A549 (cell line): ENCODE measurements at regions not wholly inside any gene's neighbourhood (a gene's known extent, or its start where the extent isn't known, plus 50 kb on each side); places are given as distances from the start of the nearest gene placed in this dataset.
A peak's percentile ranks its signal among the peaks of the same experiment; 100 is the strongest.

Experiments used
- ATAC-seq, 2 experiments: fragments of 200-7000 bp in 1 of 2; fragments of >200 bp in 1 of 2; cut with Nextera tagmentation in 1 of 2; cut with Tn5 transposase in 1 of 2; 3 replicates each; pipeline versions ENCODE4 v1.8.0 to v1.9.1; 2018 to 2020; ENCODE audit warnings: mild to moderate bottlenecking in 1 of 2, moderate library complexity in 1 of 2
- CTCF ChIA-PET: fragments of 300-600 bp; sonication (Branson Sonifier 250); formaldehyde crosslinking; extraction: SDS; loops from one replicate; lab custom pipeline; 2021; ENCODE audit warnings: antibody characterized with exemption, inconsistent platforms; lab: Yijun Ruan, JAX
- POLR2A ChIA-PET: fragments of 350-600 bp; formaldehyde crosslinking; extraction: SDS; loops from one replicate; lab custom pipeline; 2021; ENCODE audit warnings: antibody characterized with exemption, inconsistent platforms; lab: Yijun Ruan, JAX
- DNase-seq, 2 experiments: peaks; one replicate each; pipeline versions ENCODE4 v3.0.0 to v3.0.0-alpha.2; 2011 to 2016; ENCODE audit warnings: low read depth in 1 of 2, low spot score in 1 of 2
- FAIRE-seq: peaks from 2 replicates; lab custom pipeline; 2011; peaks lifted over from hg19 to GRCh38; lab: Jason Lieb, UNC
- H3K27ac ChIP-seq, 2 experiments: fragments of >200 bp; sonication (Bioruptor Twin); formaldehyde crosslinking; 3 replicates each; pipeline ENCODE4 v1.5.1; 2016 to 2017
- H3K4me1 ChIP-seq: fragments of >200 bp; sonication (Bioruptor Twin); formaldehyde crosslinking; 3 replicates; pipeline ENCODE4 v1.6.1; 2016
- H3K4me2 ChIP-seq: fragments of >200 bp; sonication (Bioruptor Twin); formaldehyde crosslinking; 3 replicates; pipeline ENCODE4 v1.6.1; 2016
- H3K4me3 ChIP-seq: fragments of >200 bp; sonication (Bioruptor Twin); formaldehyde crosslinking; 3 replicates; pipeline ENCODE4 v1.5.1; 2016
- H3K9me3 ChIP-seq: fragments of >200 bp; sonication (Bioruptor Twin); formaldehyde crosslinking; 3 replicates; pipeline ENCODE4 v1.6.1; 2016
- BCL3 ChIP-seq: fragments of >200 bp; sonication (Bioruptor Twin); formaldehyde crosslinking; IDR thresholded peaks from 3 replicates; pipeline ENCODE4 v1.6.1; 2016
- CHD2 ChIP-seq: fragments of 150-350 bp; IDR thresholded peaks from 2 replicates; pipeline ENCODE4 v1.6.1; 2014; ENCODE audit warnings: low read length; ENCODE audit not compliant: partially characterized antibody
- ELK1 ChIP-seq: fragments of 150-350 bp; IDR thresholded peaks from 2 replicates; pipeline ENCODE4 v1.6.1; 2014; ENCODE audit warnings: low read depth, mild to moderate bottlenecking, low read length
- EP300 ChIP-seq, 2 experiments: fragments of >200 bp; sonication (Bioruptor Twin); formaldehyde crosslinking; IDR thresholded peaks; 2 replicates in 1 of 2; 3 replicates in 1 of 2; pipeline ENCODE4 v1.6.1; 2016 to 2017
- GATA3 ChIP-seq: IDR thresholded peaks from 2 replicates; pipeline ENCODE4 v1.6.1; 2012; ENCODE audit warnings: borderline replicate concordance
- HDAC2 ChIP-seq: fragments of 200-600 bp; sonication (generic); IDR thresholded peaks from 2 replicates; pipeline ENCODE4 v1.6.1; 2016
- HES2 ChIP-seq: fragments of >200 bp; sonication (Bioruptor Twin); formaldehyde crosslinking; IDR thresholded peaks from 2 replicates; pipeline ENCODE4 v1.6.1; 2016
- JUNB ChIP-seq: fragments of >200 bp; sonication (Bioruptor Twin); formaldehyde crosslinking; IDR thresholded peaks from 2 replicates; pipeline ENCODE4 v1.6.1; 2016
- MAX ChIP-seq: IDR thresholded peaks from 2 replicates; pipeline ENCODE4 v1.6.1; 2012
- NPAS2 ChIP-seq: fragments of 250-450 bp; sonication (Bioruptor Pico); IDR thresholded peaks from 2 replicates; pipeline ENCODE4 v1.8.0; 2022; ENCODE audit warnings: mild to moderate bottlenecking, moderate library complexity, borderline replicate concordance
- RAD21 ChIP-seq, 2 experiments: fragments of >200 bp in 1 of 2; sonication (Bioruptor Twin) in 1 of 2; formaldehyde crosslinking in 1 of 2; IDR thresholded peaks in 1 of 2; conservative IDR thresholded peaks in 1 of 2; 2 replicates in 1 of 2; 3 replicates in 1 of 2; pipeline ENCODE4 v1.6.1; 2012 to 2018; ENCODE audit warnings: inconsistent platforms in 1 of 2
- RNF2 ChIP-seq: fragments of 200-600 bp; sonication (generic); IDR thresholded peaks from 2 replicates; pipeline ENCODE4 v1.6.1; 2016; ENCODE audit warnings: low read depth, mild to moderate bottlenecking, antibody characterized with exemption, moderate library complexity, borderline replicate concordance
- SMC3 ChIP-seq: fragments of >200 bp; sonication (Bioruptor Twin); formaldehyde crosslinking; IDR thresholded peaks from 3 replicates; pipeline ENCODE4 v1.6.1; 2018; ENCODE audit warnings: inconsistent platforms
- TP53 ChIP-seq: fragments of 250-450 bp; sonication (Bioruptor Pico); IDR thresholded peaks from 2 replicates; pipeline ENCODE4 v1.5.0; 2021; ENCODE audit warnings: mild to moderate bottlenecking, moderate library complexity
- WGBS: methylation state at CpG from one replicate; pipeline ENCODE4 v1.1.6; 2017; ENCODE audit errors: missing lambda C conversion rate; 5-methylcytosine and 5-hydroxymethylcytosine counted together
- TF ChIP-seq, protein P1 (sequence below): fragments of >200 bp; sonication (Bioruptor Twin); formaldehyde crosslinking; IDR thresholded peaks from 3 replicates; pipeline ENCODE4 v1.5.1; 2016
- TF ChIP-seq, protein P2 (sequence below): fragments of 250-450 bp; sonication (Bioruptor Pico); IDR thresholded peaks from 2 replicates; pipeline ENCODE4 v1.5.0; 2021; ENCODE audit warnings: mild to moderate bottlenecking, moderate library complexity, borderline replicate concordance
- TF ChIP-seq, protein P3 (sequence below): fragments of 450-650 bp; IDR thresholded peaks from 2 replicates; pipeline ENCODE4 v1.6.1; 2014; ENCODE audit warnings: antibody characterized with exemption
- TF ChIP-seq, protein P4 (sequence below): IDR thresholded peaks from 2 replicates; pipeline ENCODE4 v1.6.1; 2012; ENCODE audit warnings: low read depth, borderline replicate concordance

- ATAC-seq: no peak
These were observed 53.8 kb upstream of the TPM1 start for GRCh38 chr15:62988701-62989100.

GRCh38 chr15:62989366-62990055, 53.0 kb upstream of the TPM1 start:
- H3K4me3 ChIP-seq: no peak overlapping the region
- WGBS: 61% methylated on average over 10 of the region's 10 CpGs
- peak overlapping the region; percentile 17; the same call in 1 of the 3 replicates for H3K4me2 ChIP-seq
- H3K4me1 ChIP-seq: peaks cover 12% of the 10 kb centered on the region
- TF ChIP-seq EP300 (IDR thresholded peaks at IDR 0.05) (0 out of 5 replicates have a peak, but pooled peaks of 1 of the 2 experiments have one; percentile 17), RAD21 (conservative IDR thresholded peaks at IDR 0.05 in 1 of 2, IDR thresholded peaks at IDR 0.05 in 1 of 2) (no peak)
- ChIA-PET POLR2A (no interaction called here), CTCF (interaction anchor here (0.7 to 1.6 kb wide), 2 partner anchors 10 to 207 kb away, joined by 3 to 6 read pairs; no protein-coding TSS in a partner anchor)
- no peak for DNase-seq
- FAIRE-seq: no peak
- ATAC-seq: peak; percentile 36 to 49; a peak in 4 of 6 replicates
- peak overlapping the region in 1 of 2 experiments; percentile 71; a peak in 3 of 6 replicates for H3K27ac ChIP-seq
- H3K9me3 ChIP-seq: no peaks in the 10 kb centered on the region

More at GRCh38 chr15:62988701-62989100, 53.8 kb upstream of the TPM1 start:
- ChIA-PET POLR2A (no interaction called here), CTCF (no interaction called here)
- DNase-seq (no peak), FAIRE-seq (no peak)
- Histone ChIP-seq H3K27ac (peak overlapping the region in 1 of 2 experiments; percentile 71; a peak in 1 of 6 replicates), H3K4me1 (peaks cover 9% of the 10 kb centered on the region), H3K9me3 (no peaks in the 10 kb centered on the region), H3K4me2 (no peak overlapping the region), H3K4me3 (no peak overlapping the region)
- WGBS: 90% methylated on average over 7 of the region's 7 CpGs
- TF ChIP-seq, protein P1, sequence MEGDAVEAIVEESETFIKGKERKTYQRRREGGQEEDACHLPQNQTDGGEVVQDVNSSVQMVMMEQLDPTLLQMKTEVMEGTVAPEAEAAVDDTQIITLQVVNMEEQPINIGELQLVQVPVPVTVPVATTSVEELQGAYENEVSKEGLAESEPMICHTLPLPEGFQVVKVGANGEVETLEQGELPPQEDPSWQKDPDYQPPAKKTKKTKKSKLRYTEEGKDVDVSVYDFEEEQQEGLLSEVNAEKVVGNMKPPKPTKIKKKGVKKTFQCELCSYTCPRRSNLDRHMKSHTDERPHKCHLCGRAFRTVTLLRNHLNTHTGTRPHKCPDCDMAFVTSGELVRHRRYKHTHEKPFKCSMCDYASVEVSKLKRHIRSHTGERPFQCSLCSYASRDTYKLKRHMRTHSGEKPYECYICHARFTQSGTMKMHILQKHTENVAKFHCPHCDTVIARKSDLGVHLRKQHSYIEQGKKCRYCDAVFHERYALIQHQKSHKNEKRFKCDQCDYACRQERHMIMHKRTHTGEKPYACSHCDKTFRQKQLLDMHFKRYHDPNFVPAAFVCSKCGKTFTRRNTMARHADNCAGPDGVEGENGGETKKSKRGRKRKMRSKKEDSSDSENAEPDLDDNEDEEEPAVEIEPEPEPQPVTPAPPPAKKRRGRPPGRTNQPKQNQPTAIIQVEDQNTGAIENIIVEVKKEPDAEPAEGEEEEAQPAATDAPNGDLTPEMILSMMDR: no peak
- TF ChIP-seq TP53 (CRISPR knock-in tag) (no peak), MAX (no peak), NPAS2 (no peak), ELK1 (no peak), BCL3 (no peak)
- TF ChIP-seq, protein P2, sequence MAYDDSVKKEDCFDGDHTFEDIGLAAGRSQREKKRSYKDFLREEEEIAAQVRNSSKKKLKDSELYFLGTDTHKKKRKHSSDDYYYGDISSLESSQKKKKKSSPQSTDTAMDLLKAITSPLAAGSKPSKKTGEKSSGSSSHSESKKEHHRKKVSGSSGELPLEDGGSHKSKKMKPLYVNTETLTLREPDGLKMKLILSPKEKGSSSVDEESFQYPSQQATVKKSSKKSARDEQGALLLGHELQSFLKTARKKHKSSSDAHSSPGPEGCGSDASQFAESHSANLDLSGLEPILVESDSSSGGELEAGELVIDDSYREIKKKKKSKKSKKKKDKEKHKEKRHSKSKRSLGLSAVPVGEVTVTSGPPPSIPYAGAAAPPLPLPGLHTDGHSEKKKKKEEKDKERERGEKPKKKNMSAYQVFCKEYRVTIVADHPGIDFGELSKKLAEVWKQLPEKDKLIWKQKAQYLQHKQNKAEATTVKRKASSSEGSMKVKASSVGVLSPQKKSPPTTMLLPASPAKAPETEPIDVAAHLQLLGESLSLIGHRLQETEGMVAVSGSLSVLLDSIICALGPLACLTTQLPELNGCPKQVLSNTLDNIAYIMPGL (CRISPR knock-in tag): no peak
- TF ChIP-seq, all 56 proteins: peak for 0

GRCh38 chr15:62991698-62992097, 50.8 kb upstream of the TPM1 start:
- CTCF ChIA-PET: interaction anchor here (1.0 kb wide), 1 partner anchor 9 kb away, joined by 4 read pairs; no protein-coding TSS in a partner anchor
- TF ChIP-seq TP53 (CRISPR knock-in tag): no peak
- TF ChIP-seq GATA3: no peak
- TF ChIP-seq SMC3: no peak
- TF ChIP-seq HDAC2: no peak
- no peak for TF ChIP-seq CHD2
- TF ChIP-seq ELK1: no peak
- TF ChIP-seq RNF2: no peak
- no peak for TF ChIP-seq HES2
- no peak for TF ChIP-seq MAX
- TF ChIP-seq, protein P3, sequence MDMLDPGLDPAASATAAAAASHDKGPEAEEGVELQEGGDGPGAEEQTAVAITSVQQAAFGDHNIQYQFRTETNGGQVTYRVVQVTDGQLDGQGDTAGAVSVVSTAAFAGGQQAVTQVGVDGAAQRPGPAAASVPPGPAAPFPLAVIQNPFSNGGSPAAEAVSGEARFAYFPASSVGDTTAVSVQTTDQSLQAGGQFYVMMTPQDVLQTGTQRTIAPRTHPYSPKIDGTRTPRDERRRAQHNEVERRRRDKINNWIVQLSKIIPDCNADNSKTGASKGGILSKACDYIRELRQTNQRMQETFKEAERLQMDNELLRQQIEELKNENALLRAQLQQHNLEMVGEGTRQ: no peak
- no peak for TF ChIP-seq JUNB
- TF ChIP-seq, protein P4, sequence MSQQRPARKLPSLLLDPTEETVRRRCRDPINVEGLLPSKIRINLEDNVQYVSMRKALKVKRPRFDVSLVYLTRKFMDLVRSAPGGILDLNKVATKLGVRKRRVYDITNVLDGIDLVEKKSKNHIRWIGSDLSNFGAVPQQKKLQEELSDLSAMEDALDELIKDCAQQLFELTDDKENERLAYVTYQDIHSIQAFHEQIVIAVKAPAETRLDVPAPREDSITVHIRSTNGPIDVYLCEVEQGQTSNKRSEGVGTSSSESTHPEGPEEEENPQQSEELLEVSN: no peak
- POLR2A ChIA-PET: no interaction called here
- DNase-seq (no peak), FAIRE-seq (no peak), ATAC-seq (no peak)
- Histone ChIP-seq H3K4me2 (no peak overlapping the region), H3K4me3 (no peak overlapping the region), H3K27ac (no peak overlapping the region), H3K9me3 (no peaks in the 10 kb centered on the region), H3K4me1 (peaks cover 22% of the 10 kb centered on the region)
- 45% methylated on average over 2 of the region's 2 CpGs for whole genome bisulfite sequencing
